ENCODE measurements at regions not wholly inside any gene's neighbourhood (a gene's known extent, or its start where the extent isn't known, plus 50 kb on each side); places are given as distances from the start of the nearest gene placed in this dataset.
"Not testable (repeated sequence)": the region's sequence is repeated elsewhere in the genome, so short reads cannot be mapped to it uniquely, and the experiment has no call there.

DNA sequence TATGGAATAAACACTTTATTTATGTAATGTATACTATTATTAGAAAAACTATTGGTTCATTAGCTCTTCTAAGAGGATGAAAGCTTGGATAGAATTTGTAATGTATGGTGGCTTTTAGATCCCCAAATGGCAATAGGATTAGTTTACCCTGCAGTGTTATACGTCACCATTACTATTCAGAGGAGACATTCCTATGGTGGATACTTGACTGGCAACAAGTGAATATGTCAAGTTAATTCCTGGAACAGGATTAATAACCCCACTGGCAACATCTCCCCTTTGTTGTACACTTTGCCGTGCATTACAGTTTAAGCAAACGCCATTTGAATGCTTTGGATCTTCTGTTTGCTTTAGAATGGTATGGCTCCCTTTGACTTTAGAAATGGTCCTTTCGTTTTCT, 420.3 kb downstream of the FAM47B start:
- no peak overlapping the region for H3K27ac ChIP-seq (ENCODE audit: low read length)
- H3K4me1 ChIP-seq (ENCODE audit: low read length): no peaks in the 10 kb centered on the region
- H3K36me3 ChIP-seq (ENCODE audit: insufficient read depth, low read length): no peaks in the 10 kb centered on the region
- no peaks in the 10 kb centered on the region for H3K9me2 ChIP-seq (replicated peaks; ENCODE audit: insufficient read depth, low read length)
- no peaks in the 10 kb centered on the region for H3K79me2 ChIP-seq (ENCODE audit: low read length)
- no peak overlapping the region for H3K9ac ChIP-seq (ENCODE audit: low read length)
- no peak for DNase-seq
- H3K4me3 ChIP-seq (ENCODE audit: low read length): no peak overlapping the region
- no peak overlapping the region for H2AFZ ChIP-seq (ENCODE audit: low read length)
- no peaks in the 10 kb centered on the region for H4K20me1 ChIP-seq (ENCODE audit: insufficient read depth, low read depth, low read length)
- no peaks in the 10 kb centered on the region for H3K27me3 ChIP-seq (ENCODE audit: low read length)
- H3K9me3 ChIP-seq (ENCODE audit: low read length): peaks cover 24% of the 10 kb centered on the region
- no peak overlapping the region for H3K4me2 ChIP-seq (ENCODE audit: low read depth, low read length, poor library complexity, severe bottlenecking)

DNA sequence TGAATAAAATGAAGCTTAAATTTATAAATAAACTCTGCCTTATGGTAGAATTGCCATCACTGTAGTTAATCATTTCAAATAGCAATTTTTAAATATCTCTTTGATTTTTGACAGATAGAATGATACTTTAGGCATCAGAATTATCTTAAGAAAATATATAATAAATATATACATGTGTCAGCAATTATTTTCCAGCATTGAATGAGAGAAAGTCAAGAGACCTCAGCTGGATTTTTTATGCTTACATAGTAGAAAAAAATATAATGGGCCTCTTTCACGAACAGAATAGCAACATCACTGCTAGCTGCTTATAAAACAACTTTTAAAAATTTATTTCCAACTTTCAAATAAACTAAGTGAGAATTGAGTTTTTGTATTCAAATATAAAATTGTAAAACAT, 424.0 kb upstream of the MAGEB16 start:
- Histone ChIP-seq H4K20me1 (ENCODE audit: insufficient read depth, low read depth, low read length) (no peaks in the 10 kb centered on the region), H3K4me3 (ENCODE audit: low read length) (no peak overlapping the region), H3K4me1 (ENCODE audit: low read length) (no peaks in the 10 kb centered on the region), H3K27ac (ENCODE audit: low read length) (no peak overlapping the region), H3K9ac (ENCODE audit: low read length) (no peak overlapping the region), H3K4me2 (ENCODE audit: low read depth, low read length, poor library complexity, severe bottlenecking) (no peak overlapping the region), H2AFZ (ENCODE audit: low read length) (no peak overlapping the region), H3K36me3 (ENCODE audit: insufficient read depth, low read length) (no peaks in the 10 kb centered on the region), H3K9me3 (ENCODE audit: low read length) (peaks cover 9% of the 10 kb centered on the region), H3K9me2 (replicated peaks; ENCODE audit: insufficient read depth, low read length) (no peaks in the 10 kb centered on the region), H3K79me2 (ENCODE audit: low read length) (no peaks in the 10 kb centered on the region), H3K27me3 (ENCODE audit: low read length) (no peaks in the 10 kb centered on the region)
- no peak for DNase-seq

DNA sequence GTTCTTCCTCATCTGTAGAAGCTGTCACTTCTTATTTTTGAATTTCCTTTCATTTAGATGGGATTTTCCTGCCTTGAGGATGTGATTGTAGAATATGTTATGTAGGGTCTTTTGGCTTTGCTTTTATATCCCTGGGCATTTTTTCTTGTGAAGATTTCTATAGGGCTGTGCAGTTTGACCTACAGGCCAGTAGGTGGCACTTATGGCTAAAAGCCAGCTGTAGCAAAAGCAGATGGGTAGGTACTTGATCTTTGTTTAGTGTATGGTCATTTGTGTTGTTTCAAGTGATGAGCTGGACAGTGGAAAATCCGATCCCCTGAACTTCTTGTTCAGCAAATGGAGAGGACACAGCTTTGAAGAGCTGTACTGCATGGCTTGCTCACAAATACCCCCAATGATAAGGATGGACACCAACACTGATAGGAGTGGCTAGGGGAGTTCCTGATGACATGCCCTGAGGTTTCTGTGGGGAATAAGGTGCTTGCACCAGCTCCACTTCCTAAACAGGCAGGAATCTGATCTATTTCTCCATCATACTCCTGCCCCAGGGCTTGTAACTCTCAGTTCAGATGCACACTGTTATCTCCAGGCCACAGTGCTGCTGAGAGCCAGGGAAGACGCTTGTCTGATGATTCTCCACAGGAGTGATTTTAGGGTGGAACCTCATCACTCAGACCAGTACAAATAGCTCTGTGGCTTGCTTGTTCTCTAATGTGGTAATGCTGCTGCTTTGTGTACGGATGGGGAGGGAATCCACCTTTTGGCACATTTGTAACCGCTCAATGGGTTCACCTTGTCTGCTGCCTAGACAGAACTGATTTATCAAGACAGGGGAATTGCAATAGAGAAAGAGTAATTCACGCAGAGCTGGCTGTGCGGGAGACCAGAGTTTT, 417.1 kb upstream of the MAGEB16 start:
- Histone ChIP-seq H3K9me3 (ENCODE audit: low read length) (peaks cover 12% of the 10 kb centered on the region; the same call in 1 of the 2 replicates), H3K9ac (ENCODE audit: low read length) (no peak overlapping the region), H3K9me2 (replicated peaks; ENCODE audit: insufficient read depth, low read length) (no peaks in the 10 kb centered on the region), H3K36me3 (ENCODE audit: insufficient read depth, low read length) (no peaks in the 10 kb centered on the region), H3K79me2 (ENCODE audit: low read length) (no peaks in the 10 kb centered on the region), H3K4me2 (ENCODE audit: low read depth, low read length, poor library complexity, severe bottlenecking) (no peak overlapping the region), H3K4me1 (ENCODE audit: low read length) (no peaks in the 10 kb centered on the region), H3K27ac (ENCODE audit: low read length) (no peak overlapping the region), H2AFZ (ENCODE audit: low read length) (no peak overlapping the region), H4K20me1 (ENCODE audit: insufficient read depth, low read depth, low read length) (no peaks in the 10 kb centered on the region), H3K4me3 (ENCODE audit: low read length) (no peak overlapping the region), H3K27me3 (ENCODE audit: low read length) (no peaks in the 10 kb centered on the region)
- peak; percentile 71 for DNase-seq

GRCh38 chrX:35381709-35382108, 416.4 kb upstream of the MAGEB16 start:
- H3K4me2 ChIP-seq (ENCODE audit: low read depth, low read length, poor library complexity, severe bottlenecking); H3K9ac ChIP-seq (ENCODE audit: low read length); H2AFZ ChIP-seq (ENCODE audit: low read length): not testable (repeated sequence)

GRCh38 chrX:35382966-35383365, 415.2 kb upstream of the MAGEB16 start:
- no peaks in the 10 kb centered on the region for H3K9me2 ChIP-seq (replicated peaks; ENCODE audit: insufficient read depth, low read length)
- no peak overlapping the region for H3K9ac ChIP-seq (ENCODE audit: low read length)
- no peak for DNase-seq
- H3K27ac ChIP-seq (ENCODE audit: low read length): no peak overlapping the region
- H2AFZ ChIP-seq (ENCODE audit: low read length): no peak overlapping the region
- no peak overlapping the region for H3K4me2 ChIP-seq (ENCODE audit: low read depth, low read length, poor library complexity, severe bottlenecking)
- H3K4me1 ChIP-seq (ENCODE audit: low read length): no peaks in the 10 kb centered on the region
- peaks cover 26% of the 10 kb centered on the region for H3K9me3 ChIP-seq (ENCODE audit: low read length)
- no peak overlapping the region for H3K4me3 ChIP-seq (ENCODE audit: low read length)
- no peaks in the 10 kb centered on the region for H3K27me3 ChIP-seq (ENCODE audit: low read length)
- no peaks in the 10 kb centered on the region for H3K79me2 ChIP-seq (ENCODE audit: low read length)
- no peaks in the 10 kb centered on the region for H3K36me3 ChIP-seq (ENCODE audit: insufficient read depth, low read length)
- no peaks in the 10 kb centered on the region for H4K20me1 ChIP-seq (ENCODE audit: insufficient read depth, low read depth, low read length)

More at GRCh38 chrX:35381709-35382108, 416.4 kb upstream of the MAGEB16 start:
- not testable (repeated sequence) for H3K27me3 ChIP-seq (ENCODE audit: low read length); H4K20me1 ChIP-seq (ENCODE audit: insufficient read depth, low read depth, low read length); H3K9me2 ChIP-seq (replicated peaks; ENCODE audit: insufficient read depth, low read length); H3K4me3 ChIP-seq (ENCODE audit: low read length); H3K4me1 ChIP-seq (ENCODE audit: low read length); DNase-seq; H3K27ac ChIP-seq (ENCODE audit: low read length); H3K79me2 ChIP-seq (ENCODE audit: low read length); H3K36me3 ChIP-seq (ENCODE audit: insufficient read depth, low read length)
- peaks cover 17% of the 10 kb centered on the region; the same call in 1 of the 2 replicates for H3K9me3 ChIP-seq (ENCODE audit: low read length)

- DNase-seq: no peak
- H3K36me3 ChIP-seq (ENCODE audit: insufficient read depth, low read length): no peaks in the 10 kb centered on the region
- H3K27ac ChIP-seq (ENCODE audit: low read length): no peak overlapping the region
- peaks cover 33% of the 10 kb centered on the region for H3K9me3 ChIP-seq (ENCODE audit: low read length)
- no peaks in the 10 kb centered on the region for H4K20me1 ChIP-seq (ENCODE audit: insufficient read depth, low read depth, low read length)
- H3K4me3 ChIP-seq (ENCODE audit: low read length): no peak overlapping the region
- H3K27me3 ChIP-seq (ENCODE audit: low read length): no peaks in the 10 kb centered on the region
- no peak overlapping the region for H2AFZ ChIP-seq (ENCODE audit: low read length)
- no peaks in the 10 kb centered on the region for H3K79me2 ChIP-seq (ENCODE audit: low read length)
- H3K4me2 ChIP-seq (ENCODE audit: low read depth, low read length, poor library complexity, severe bottlenecking): no peak overlapping the region
- H3K4me1 ChIP-seq (ENCODE audit: low read length): no peaks in the 10 kb centered on the region
- no peak overlapping the region for H3K9ac ChIP-seq (ENCODE audit: low read length)
- H3K9me2 ChIP-seq (replicated peaks; ENCODE audit: insufficient read depth, low read length): no peaks in the 10 kb centered on the region
Measured at GRCh38 chrX:35392232-35392631, 405.9 kb upstream of the MAGEB16 start.

GRCh38 chrX:35406386-35406785, 391.8 kb upstream of the MAGEB16 start:
- H4K20me1 ChIP-seq (ENCODE audit: insufficient read depth, low read depth, low read length): no peaks in the 10 kb centered on the region
- no peak overlapping the region for H2AFZ ChIP-seq (ENCODE audit: low read length)
- no peaks in the 10 kb centered on the region for H3K79me2 ChIP-seq (ENCODE audit: low read length)
- H3K9ac ChIP-seq (ENCODE audit: low read length): no peak overlapping the region
- no peaks in the 10 kb centered on the region for H3K9me2 ChIP-seq (replicated peaks; ENCODE audit: insufficient read depth, low read length)
- no peak overlapping the region for H3K4me3 ChIP-seq (ENCODE audit: low read length)
- no peaks in the 10 kb centered on the region for H3K36me3 ChIP-seq (ENCODE audit: insufficient read depth, low read length)
- peaks cover 22% of the 10 kb centered on the region for H3K9me3 ChIP-seq (ENCODE audit: low read length)
- no peak overlapping the region for H3K4me2 ChIP-seq (ENCODE audit: low read depth, low read length, poor library complexity, severe bottlenecking)
- H3K27ac ChIP-seq (ENCODE audit: low read length): no peak overlapping the region
- DNase-seq: no peak
- no peaks in the 10 kb centered on the region for H3K27me3 ChIP-seq (ENCODE audit: low read length)
- H3K4me1 ChIP-seq (ENCODE audit: low read length): no peaks in the 10 kb centered on the region

- no peak for DNase-seq
Measured at GRCh38 chrX:35416782-35417181, 381.4 kb upstream of the MAGEB16 start.

More at GRCh38 chrX:35416782-35417181, 381.4 kb upstream of the MAGEB16 start:
- Histone ChIP-seq H4K20me1 (ENCODE audit: insufficient read depth, low read depth, low read length) (no peaks in the 10 kb centered on the region), H3K9me3 (ENCODE audit: low read length) (peaks cover 18% of the 10 kb centered on the region), H3K9me2 (replicated peaks; ENCODE audit: insufficient read depth, low read length) (no peaks in the 10 kb centered on the region), H3K36me3 (ENCODE audit: insufficient read depth, low read length) (no peaks in the 10 kb centered on the region), H3K4me3 (ENCODE audit: low read length) (no peak overlapping the region), H3K4me2 (ENCODE audit: low read depth, low read length, poor library complexity, severe bottlenecking) (no peak overlapping the region), H3K4me1 (ENCODE audit: low read length) (no peaks in the 10 kb centered on the region), H2AFZ (ENCODE audit: low read length) (no peak overlapping the region), H3K27me3 (ENCODE audit: low read length) (no peaks in the 10 kb centered on the region), H3K9ac (ENCODE audit: low read length) (no peak overlapping the region), H3K79me2 (ENCODE audit: low read length) (no peaks in the 10 kb centered on the region), H3K27ac (ENCODE audit: low read length) (no peak overlapping the region)

Data from Karpas-422 (cell line).